ENCODE measurements at regions not wholly inside any gene's neighbourhood (a gene's known extent, or its start where the extent isn't known, plus 50 kb on each side); places are given as distances from the start of the nearest gene placed in this dataset.

DNA sequence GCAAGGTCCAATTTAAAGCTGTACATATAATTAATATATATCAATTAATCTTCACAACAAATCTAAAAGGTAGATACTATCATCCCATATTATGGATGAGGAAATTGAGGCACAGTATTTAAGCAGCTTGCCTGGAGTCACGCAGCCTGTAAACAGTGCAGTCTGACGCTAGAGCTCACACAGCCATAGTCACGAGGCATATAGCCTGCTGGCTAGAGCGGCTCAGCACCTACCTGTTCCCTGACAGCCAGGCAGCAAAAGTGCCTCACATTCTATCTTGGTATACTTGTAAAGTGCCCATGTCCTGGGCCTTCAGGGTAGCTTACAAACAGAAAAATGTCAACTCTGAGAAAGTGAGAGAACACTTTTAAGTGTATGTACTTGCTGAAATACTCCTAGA, 222.6 kb upstream of the NEIL3 start:
- H3K4me3 ChIP-seq (replicated peaks in 1 of 2; ENCODE audit: low read depth in 2 of 2, low read length in 2 of 2): no peak overlapping the region
- no peak for DNase-seq (ENCODE audit: low read depth in 2 of 2)
- TF ChIP-seq CTCF (IDR thresholded peaks at IDR 0.05; ENCODE audit: low read depth, low read length): no peak

- TF ChIP-seq CTCF (IDR thresholded peaks at IDR 0.05; ENCODE audit: low read depth, low read length): no peak
- DNase-seq (ENCODE audit: low read depth in 2 of 2): no peak
- H3K4me3 ChIP-seq (replicated peaks in 1 of 2; ENCODE audit: low read depth in 2 of 2, low read length in 2 of 2): no peak overlapping the region
These were observed 222.2 kb upstream of the NEIL3 start for GRCh38 chr4:177087499-177087898.

DNA sequence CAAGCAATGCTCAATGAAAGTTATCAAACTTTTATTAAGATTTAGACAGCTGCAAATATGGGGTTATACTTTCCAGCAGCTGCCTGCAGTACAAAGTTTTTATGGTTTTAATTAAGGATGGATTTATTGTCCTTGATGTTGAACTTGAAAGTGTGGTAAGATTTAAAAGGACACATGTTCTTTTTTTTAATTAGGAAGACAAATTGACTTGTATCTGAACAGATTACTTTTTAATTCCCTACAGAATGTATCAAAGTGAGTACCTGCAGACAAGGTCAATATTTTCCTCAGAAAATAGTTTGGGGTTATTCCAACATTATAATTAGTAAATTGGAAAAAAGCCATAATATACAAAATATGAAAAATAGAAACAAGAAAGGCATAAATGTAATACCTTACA, 218.2 kb upstream of the NEIL3 start:
- no peak for DNase-seq (ENCODE audit: low read depth in 2 of 2)
- no peak overlapping the region for H3K4me3 ChIP-seq (replicated peaks in 1 of 2; ENCODE audit: low read depth in 2 of 2, low read length in 2 of 2)

GRCh38 chr4:177092807-177093206, 216.9 kb upstream of the NEIL3 start:
- no peak for TF ChIP-seq CTCF (IDR thresholded peaks at IDR 0.05; ENCODE audit: low read depth, low read length)
- H3K4me3 ChIP-seq (replicated peaks in 1 of 2; ENCODE audit: low read depth in 2 of 2, low read length in 2 of 2): no peak overlapping the region
- DNase-seq (ENCODE audit: low read depth in 2 of 2): no peak

More for the DNA sequence above, 218.2 kb upstream of the NEIL3 start:
- TF ChIP-seq CTCF (IDR thresholded peaks at IDR 0.05; ENCODE audit: low read depth, low read length): no peak

GRCh38 chr4:177093964-177094363, 215.7 kb upstream of the NEIL3 start:
- peak in 1 of 2 donors; percentile 49 for DNase-seq (ENCODE audit: low read depth in 2 of 2)
- TF ChIP-seq CTCF (IDR thresholded peaks at IDR 0.05; ENCODE audit: low read depth, low read length): no peak
- H3K4me3 ChIP-seq (replicated peaks in 1 of 2; ENCODE audit: low read depth in 2 of 2, low read length in 2 of 2): no peak overlapping the region

GRCh38 chr4:177097291-177097690, 212.4 kb upstream of the NEIL3 start:
- DNase-seq (ENCODE audit: low read depth in 2 of 2): no peak
- no peak for TF ChIP-seq CTCF (IDR thresholded peaks at IDR 0.05; ENCODE audit: low read depth, low read length)
- H3K4me3 ChIP-seq (replicated peaks in 1 of 2; ENCODE audit: low read depth in 2 of 2, low read length in 2 of 2): no peak overlapping the region

- H3K4me3 ChIP-seq (replicated peaks in 1 of 2; ENCODE audit: low read depth in 2 of 2, low read length in 2 of 2): no peak overlapping the region
- TF ChIP-seq CTCF (IDR thresholded peaks at IDR 0.05; ENCODE audit: low read depth, low read length): no peak
- DNase-seq (ENCODE audit: low read depth in 2 of 2): no peak
These were observed 210.5 kb upstream of the NEIL3 start for GRCh38 chr4:177099211-177099610.
